NCI-H2081 treated with DMSO at 0.1 percent for 48 hours (cell line): ENCODE measurements at regions not wholly inside any gene's neighbourhood (a gene's known extent, or its start where the extent isn't known, plus 50 kb on each side); places are given as distances from the start of the nearest gene placed in this dataset.
"Not testable (repeated sequence)": the region's sequence is repeated elsewhere in the genome, so short reads cannot be mapped to it uniquely, and the experiment has no call there.

ENCODE experiments used
- DNase-seq: peaks from one replicate; lab custom pipeline; 2025; lab: John Stamatoyannopoulos, UW

- DNase-seq = not testable (repeated sequence)
These were observed 382.6 kb upstream of the TGIF2LX start for GRCh38 chrX:89539150-89539549.

GRCh38 chrX:89557146-89557545 is 364.6 kb upstream of the TGIF2LX start:
- DNase-seq = not testable (repeated sequence)

GRCh38 chrX:89562079-89562478 is 359.6 kb upstream of the TGIF2LX start:
- DNase-seq = not testable (repeated sequence)

GRCh38 chrX:89563107-89563506 is 358.6 kb upstream of the TGIF2LX start:
- DNase-seq = not testable (repeated sequence)

GRCh38 chrX:89567787-89568186 is 353.9 kb upstream of the TGIF2LX start:
- DNase-seq = not testable (repeated sequence)

GRCh38 chrX:89581868-89582267 is 339.8 kb upstream of the TGIF2LX start:
- DNase-seq = not testable (repeated sequence)

- not testable (repeated sequence) for DNase-seq
These were observed 289.9 kb upstream of the TGIF2LX start for GRCh38 chrX:89631858-89632257.

- DNase-seq = not testable (repeated sequence)
These were observed 285.8 kb upstream of the TGIF2LX start for GRCh38 chrX:89635887-89636286.

GRCh38 chrX:89658662-89659061 is 263.0 kb upstream of the TGIF2LX start:
- DNase-seq = not testable (repeated sequence)

- DNase-seq = not testable (repeated sequence)
These were observed 215.2 kb upstream of the TGIF2LX start for GRCh38 chrX:89706481-89706880.

GRCh38 chrX:89707363-89707927 is 214.3 kb upstream of the TGIF2LX start:
- DNase-seq = not testable (repeated sequence)

- not testable (repeated sequence) for DNase-seq
These were observed 187.3 kb upstream of the TGIF2LX start for GRCh38 chrX:89734367-89734766.

GRCh38 chrX:89756466-89756865 is 165.2 kb upstream of the TGIF2LX start:
- DNase-seq = not testable (repeated sequence)

- DNase-seq = not testable (repeated sequence)
These were observed 163.9 kb upstream of the TGIF2LX start for GRCh38 chrX:89757767-89758166.

GRCh38 chrX:89759076-89759685 is 162.5 kb upstream of the TGIF2LX start:
- not testable (repeated sequence) for DNase-seq

GRCh38 chrX:89771639-89772038 is 150.1 kb upstream of the TGIF2LX start:
- not testable (repeated sequence) for DNase-seq

- not testable (repeated sequence) for DNase-seq
These were observed 110.3 kb upstream of the TGIF2LX start for GRCh38 chrX:89811440-89811839.

- not testable (repeated sequence) for DNase-seq
These were observed 82.0 kb upstream of the TGIF2LX start for GRCh38 chrX:89839723-89840122.

GRCh38 chrX:89871662-89872061 is 50.0 kb upstream of the TGIF2LX start:
- peak; percentile 20 for DNase-seq
